PC-3 (cell line): ENCODE measurements at regions not wholly inside any gene's neighbourhood (a gene's known extent, or its start where the extent isn't known, plus 50 kb on each side); places are given as distances from the start of the nearest gene placed in this dataset.

ENCODE experiments used
- ATAC-seq: fragments of 200-7000 bp; cut with Tn5 transposase; 2 replicates; pipeline ENCODE4 v1.9.1; 2020; ENCODE audit warnings: mild to moderate bottlenecking, moderate library complexity
- BruUV-seq: library from RNA; stranded (reverse); fragments of 400-500 nt; replicated peaks from 2 replicates; lab custom pipeline; 2021; lab: Mats Ljungman, UMichigan
- CTCF ChIA-PET: fragments of 300-600 bp; sonication (Branson Sonifier 250); formaldehyde crosslinking; loops from one replicate; lab custom pipeline; 2022; ENCODE audit warnings: antibody characterized with exemption; lab: Charles Lee
- POLR2A ChIA-PET: fragments of 300-600 bp; sonication (Branson Sonifier 250); formaldehyde crosslinking; loops from one replicate; lab custom pipeline; 2022; ENCODE audit warnings: antibody characterized with exemption; ENCODE audit not compliant: unreplicated experiment; lab: Charles Lee
- DNase-seq: peaks from one replicate; pipeline ENCODE4 v3.0.0-alpha.2; 2015
- H2AFZ ChIP-seq: fragments of 300-600 bp; sonication (generic); 2 replicates; pipeline ENCODE4 v1.6.0; 2016; ENCODE audit warnings: antibody characterized with exemption, low read length
- H3F3A ChIP-seq: fragments of 300-600 bp; sonication (generic); one replicate; pipeline ENCODE4 v1.6.0; 2017; ENCODE audit warnings: antibody characterized with exemption, low read length, control low read depth, mild to moderate bottlenecking; ENCODE audit not compliant: unreplicated experiment
- H3K27ac ChIP-seq: fragments of 300-600 bp; sonication (generic); 2 replicates; pipeline ENCODE4 v1.5.1; 2016; ENCODE audit warnings: mild to moderate bottlenecking, low read length
- H3K27me3 ChIP-seq: fragments of 300-600 bp; sonication (generic); 2 replicates; pipeline ENCODE4 v1.6.1; 2016; ENCODE audit warnings: low read length, mixed read lengths
- H3K36me3 ChIP-seq: fragments of 300-600 bp; sonication (generic); 2 replicates; pipeline ENCODE4 v1.6.1; 2016; ENCODE audit warnings: low read depth, mixed run types, low read length, mixed read lengths
- H3K4me1 ChIP-seq: fragments of 300-600 bp; sonication (generic); 2 replicates; pipeline ENCODE4 v1.5.1; 2016; ENCODE audit warnings: low read length; ENCODE audit not compliant: insufficient read depth
- H3K4me2 ChIP-seq: fragments of 300-600 bp; sonication (generic); 2 replicates; pipeline ENCODE4 v1.6.0; 2016; ENCODE audit warnings: low read length
- H3K4me3 ChIP-seq: fragments of 300-600 bp; sonication (generic); 2 replicates; pipeline ENCODE4 v1.5.1; 2016; ENCODE audit warnings: mild to moderate bottlenecking, low read length, mixed read lengths
- H3K79me2 ChIP-seq: fragments of 300-600 bp; sonication (generic); 2 replicates; pipeline ENCODE4 v1.6.1; 2017; ENCODE audit warnings: low read length, mixed read lengths
- H3K9ac ChIP-seq: fragments of 300-600 bp; sonication (generic); 2 replicates; pipeline ENCODE4 v1.6.0; 2016; ENCODE audit warnings: mild to moderate bottlenecking, low read length
- H3K9me2 ChIP-seq: fragments of 300-600 bp; sonication (generic); replicated peaks from 2 replicates; pipeline ENCODE4 v1.6.1; 2016; ENCODE audit warnings: mixed run types, low read length, mixed read lengths
- H3K9me3 ChIP-seq: fragments of 300-600 bp; sonication (generic); 2 replicates; pipeline ENCODE4 v1.6.1; 2016; ENCODE audit warnings: low read length, mixed read lengths
- H4K20me1 ChIP-seq: fragments of 300-600 bp; sonication (generic); 2 replicates; pipeline ENCODE4 v1.6.1; 2016; ENCODE audit warnings: low read length, mixed read lengths
- CTCF ChIP-seq: fragments of 300-600 bp; sonication (generic); conservative IDR thresholded peaks from 2 replicates; pipeline ENCODE4 v1.5.1; 2017; ENCODE audit warnings: antibody characterized with exemption, low read depth, mild to moderate bottlenecking, low read length
- EZH2 ChIP-seq: fragments of 300-600 bp; sonication (generic); IDR thresholded peaks from one replicate; pipeline ENCODE4 v1.6.1; 2017; ENCODE audit warnings: antibody characterized with exemption, mild to moderate bottlenecking, low read length; ENCODE audit not compliant: unreplicated experiment
- EZH2phosphoT487 ChIP-seq: fragments of 300-600 bp; sonication (generic); IDR thresholded peaks from 2 replicates; pipeline ENCODE4 v1.6.1; 2018; ENCODE audit warnings: mild to moderate bottlenecking, antibody characterized with exemption, low read length, borderline replicate concordance
- intact Hi-C: fragments of 100-400 bp; cut with micrococcal nuclease; formaldehyde crosslinking; loops from 2 replicates; pipeline ENCODE4 v1.9.0; 2023

- DNase-seq (no peak), ATAC-seq (no peak)
- Histone ChIP-seq H2AFZ (no peak overlapping the region), H3F3A (no peaks in the 10 kb centered on the region), H3K4me2 (no peak overlapping the region), H3K4me1 (no peaks in the 10 kb centered on the region), H3K36me3 (no peaks in the 10 kb centered on the region), H3K27me3 (no peaks in the 10 kb centered on the region), H3K9ac (no peak overlapping the region), H3K9me3 (no peaks in the 10 kb centered on the region), H3K9me2 (no peaks in the 10 kb centered on the region), H3K4me3 (no peak overlapping the region), H4K20me1 (no peaks in the 10 kb centered on the region), H3K27ac (no peak overlapping the region), H3K79me2 (no peaks in the 10 kb centered on the region)
- intact Hi-C loops, result no loop called here
- CTCF ChIA-PET, result no interaction called here
- BruUV-seq, result no TSS peak
- POLR2A ChIA-PET, result no interaction called here
- TF ChIP-seq CTCF (no peak), EZH2 (no peak), EZH2phosphoT487 (no peak)
Measured at GRCh38 chr10:111840546-111840945, 343.0 kb downstream of the GPAM start.

GRCh38 chr10:111852801-111853200 lies 330.8 kb downstream of the GPAM start:
- Histone ChIP-seq H3K9me2 (no peaks in the 10 kb centered on the region), H3K4me2 (no peak overlapping the region), H3F3A (no peaks in the 10 kb centered on the region), H2AFZ (no peak overlapping the region), H4K20me1 (no peaks in the 10 kb centered on the region), H3K79me2 (no peaks in the 10 kb centered on the region), H3K27ac (no peak overlapping the region), H3K9me3 (no peaks in the 10 kb centered on the region), H3K27me3 (no peaks in the 10 kb centered on the region), H3K4me1 (no peaks in the 10 kb centered on the region), H3K9ac (no peak overlapping the region), H3K36me3 (no peaks in the 10 kb centered on the region), H3K4me3 (no peak overlapping the region)
- no peak for TF ChIP-seq CTCF
- no peak for TF ChIP-seq EZH2phosphoT487
- no peak for TF ChIP-seq EZH2
- ATAC-seq (no peak), DNase-seq (no peak)
- POLR2A ChIA-PET, result no interaction called here
- intact Hi-C loops, result no loop called here
- CTCF ChIA-PET, result no interaction called here
- BruUV-seq, result no TSS peak

- Histone ChIP-seq H3F3A (no peaks in the 10 kb centered on the region), H3K79me2 (no peaks in the 10 kb centered on the region), H2AFZ (no peak overlapping the region), H3K36me3 (no peaks in the 10 kb centered on the region), H3K27ac (no peak overlapping the region), H3K9ac (no peak overlapping the region), H3K27me3 (no peaks in the 10 kb centered on the region), H3K4me2 (no peak overlapping the region), H3K9me2 (no peaks in the 10 kb centered on the region), H3K9me3 (no peaks in the 10 kb centered on the region), H3K4me1 (no peaks in the 10 kb centered on the region), H4K20me1 (no peaks in the 10 kb centered on the region), H3K4me3 (no peak overlapping the region)
- intact Hi-C loops, result no loop called here
- DNase-seq, result peak; percentile 1
- CTCF ChIA-PET, result no interaction called here
- POLR2A ChIA-PET, result no interaction called here
- no TSS peak for BruUV-seq
- no peak for ATAC-seq
- TF ChIP-seq EZH2phosphoT487 (no peak), CTCF (peak; percentile 37)
Measured at GRCh38 chr10:111856631-111857030, 326.9 kb downstream of the GPAM start.
